B cell (primary cell): ENCODE measurements at regions not wholly inside any gene's neighbourhood (a gene's known extent, or its start where the extent isn't known, plus 50 kb on each side); places are given as distances from the start of the nearest gene placed in this dataset.

Source experiments
- ATAC-seq: fragments of 200-7000 bp; cut with Tn5 transposase; one replicate; pipeline ENCODE4 v1.10.0; 2021; ENCODE audit warnings: low read depth, mild to moderate bottlenecking, moderate number of reproducible peaks, moderate library complexity
- CTCF ChIA-PET: fragments of 350-600 bp; sonication (Branson Sonifier 250); formaldehyde crosslinking; loops from one replicate; lab custom pipeline; 2021; ENCODE audit warnings: antibody characterized with exemption, inconsistent platforms; lab: Charles Lee
- POLR2A ChIA-PET: fragments of 350-600 bp; sonication (Branson Sonifier 250); formaldehyde crosslinking; loops from one replicate; lab custom pipeline; 2021; ENCODE audit warnings: antibody characterized with exemption; lab: Charles Lee
- DNase-seq: peaks from one replicate; pipeline ENCODE4 v3.0.0; 2013
- H2AFZ ChIP-seq: 2 replicates; pipeline ENCODE4 v1.6.1; 2012; ENCODE audit warnings: mild to moderate bottlenecking, low read depth, low read length; ENCODE audit not compliant: insufficient read depth, poor library complexity, severe bottlenecking
- H3K27ac ChIP-seq, 2 donors: 1 replicate in 1 of 2; 2 replicates in 1 of 2; pipeline ENCODE4 v1.5.1; 2012 to 2013; ENCODE audit warnings: low read length in 2 of 2, mild to moderate bottlenecking in 2 of 2, moderate library complexity in 1 of 2
- H3K27me3 ChIP-seq, 4 experiments: fragments of 200-600 bp in 1 of 4; sonication (generic) in 1 of 4; replicated peaks in 1 of 4; 1 replicate in 2 of 4; 2 replicates in 2 of 4; pipeline versions ENCODE4 v1.6.1 to v1.7.0; 2013 to 2016; ENCODE audit warnings: low read length in 3 of 4, mild to moderate bottlenecking in 2 of 4, mixed read lengths in 1 of 4, moderate library complexity in 1 of 4; ENCODE audit not compliant: insufficient read depth in 4 of 4, control insufficient read depth in 3 of 4; ENCODE audit errors: control extremely low read depth in 1 of 4
- H3K36me3 ChIP-seq, 2 experiments: replicated peaks in 1 of 2; 1 replicate in 1 of 2; 2 replicates in 1 of 2; pipeline versions ENCODE4 v1.6.1 to v1.7.1; 2013; ENCODE audit warnings: low read length in 1 of 2; ENCODE audit not compliant: insufficient read depth in 2 of 2, control insufficient read depth in 1 of 2; ENCODE audit errors: control extremely low read depth in 1 of 2, extremely low read depth in 1 of 2
- H3K4me1 ChIP-seq, 2 donors: fragments of 200-600 bp in 1 of 2; sonication (generic) in 1 of 2; 1 replicate in 1 of 2; 2 replicates in 1 of 2; pipeline versions ENCODE4 v1.5.1 to v1.6.1; 2013 to 2017; ENCODE audit warnings: low read length in 2 of 2; ENCODE audit not compliant: control insufficient read depth in 2 of 2, insufficient read depth in 2 of 2
- H3K4me2 ChIP-seq: replicated peaks from 2 replicates; pipeline ENCODE3; 2012; ENCODE audit warnings: mild to moderate bottlenecking, low read depth, low read length; ENCODE audit not compliant: poor library complexity, severe bottlenecking
- H3K4me3 ChIP-seq, 5 experiments: fragments of 200-600 bp in 1 of 5; sonication (generic) in 1 of 5; 1 replicate in 3 of 5; 2 replicates in 2 of 5; pipeline versions ENCODE4 v1.5.1 to v1.7.0; 2011 to 2016; ENCODE audit warnings: low read length in 4 of 5, mild to moderate bottlenecking in 4 of 5, low read depth in 2 of 5, control low read depth in 1 of 5, moderate library complexity in 1 of 5; ENCODE audit not compliant: insufficient read depth in 1 of 5; ENCODE audit errors: control extremely low read depth in 1 of 5, extremely low read depth in 1 of 5
- H3K79me2 ChIP-seq: fragments of 200-600 bp; sonication (generic); one replicate; pipeline ENCODE4 v1.6.0; 2016; ENCODE audit warnings: low read length; ENCODE audit not compliant: control insufficient read depth, insufficient read depth
- H3K9ac ChIP-seq: fragments of 200-600 bp; sonication (generic); 2 replicates; pipeline ENCODE4 v1.6.1; 2017; ENCODE audit warnings: mild to moderate bottlenecking, low read length, moderate library complexity
- H3K9me3 ChIP-seq, 3 donors: one replicate each; pipeline versions ENCODE4 v1.6.1 to v1.7.1; 2013; ENCODE audit warnings: low read length in 2 of 3; ENCODE audit not compliant: control insufficient read depth in 2 of 3, insufficient read depth in 1 of 3; ENCODE audit errors: control extremely low read depth in 1 of 3
- H4K20me1 ChIP-seq: 2 replicates; pipeline ENCODE4 v1.6.0; 2012; ENCODE audit warnings: mild to moderate bottlenecking, low read length; ENCODE audit not compliant: insufficient read depth, control insufficient read depth, poor library complexity, severe bottlenecking
- H3K27ac Mint-ChIP-seq: one replicate; pipeline ENCODE4 v1.8.0; 2021; ENCODE audit warnings: mixed read lengths
- H3K27me3 Mint-ChIP-seq: one replicate; pipeline ENCODE4 v1.8.0; 2021; ENCODE audit warnings: mixed read lengths
- H3K4me1 Mint-ChIP-seq: one replicate; pipeline ENCODE4 v1.8.0; 2021; ENCODE audit warnings: mixed read lengths
- H3K4me3 Mint-ChIP-seq: one replicate; pipeline ENCODE4 v1.8.0; 2021; ENCODE audit warnings: mixed read lengths
- H3K9me3 Mint-ChIP-seq: one replicate; pipeline ENCODE4 v1.8.0; 2022; ENCODE audit warnings: mixed read lengths; ENCODE audit not compliant: insufficient read depth
- EZH2 ChIP-seq: IDR thresholded peaks from 2 replicates; pipeline ENCODE4 v1.6.1; 2012; ENCODE audit warnings: borderline replicate concordance, low read depth, mild to moderate bottlenecking, moderate library complexity, low read length; ENCODE audit not compliant: insufficient read depth, poor library complexity, severe bottlenecking
- WGBS: methylation state at CpG from one replicate; pipeline ENCODE4 v1.1.5; 2013; ENCODE audit warnings: missing lambda C conversion rate; ENCODE audit not compliant: insufficient coverage; 5-methylcytosine and 5-hydroxymethylcytosine counted together
- intact Hi-C: fragments of 100-400 bp; cut with micrococcal nuclease; formaldehyde crosslinking; loops from one replicate; pipeline ENCODE4 v1.10.0; 2022
- TF ChIP-seq, protein P1 (sequence below): fragments of 200-600 bp; IDR thresholded peaks from one replicate; pipeline ENCODE4 v1.8.0; 2022; ENCODE audit warnings: antibody characterized with exemption, mild to moderate bottlenecking

- no peaks in the 10 kb centered on the region for H3K27me3 ChIP-seq
- no peaks in the 10 kb centered on the region for H3K9me3 ChIP-seq
- CTCF ChIA-PET: no interaction called here
- H3K27me3 Mint-ChIP-seq: no peaks in the 10 kb centered on the region
- no peaks in the 10 kb centered on the region for H3K36me3 ChIP-seq
- no peaks in the 10 kb centered on the region for H4K20me1 ChIP-seq
- intact Hi-C loops: no loop called here
- ATAC-seq (no peak), DNase-seq (no peak)
- POLR2A ChIA-PET: no interaction called here
- TF ChIP-seq, protein P1, sequence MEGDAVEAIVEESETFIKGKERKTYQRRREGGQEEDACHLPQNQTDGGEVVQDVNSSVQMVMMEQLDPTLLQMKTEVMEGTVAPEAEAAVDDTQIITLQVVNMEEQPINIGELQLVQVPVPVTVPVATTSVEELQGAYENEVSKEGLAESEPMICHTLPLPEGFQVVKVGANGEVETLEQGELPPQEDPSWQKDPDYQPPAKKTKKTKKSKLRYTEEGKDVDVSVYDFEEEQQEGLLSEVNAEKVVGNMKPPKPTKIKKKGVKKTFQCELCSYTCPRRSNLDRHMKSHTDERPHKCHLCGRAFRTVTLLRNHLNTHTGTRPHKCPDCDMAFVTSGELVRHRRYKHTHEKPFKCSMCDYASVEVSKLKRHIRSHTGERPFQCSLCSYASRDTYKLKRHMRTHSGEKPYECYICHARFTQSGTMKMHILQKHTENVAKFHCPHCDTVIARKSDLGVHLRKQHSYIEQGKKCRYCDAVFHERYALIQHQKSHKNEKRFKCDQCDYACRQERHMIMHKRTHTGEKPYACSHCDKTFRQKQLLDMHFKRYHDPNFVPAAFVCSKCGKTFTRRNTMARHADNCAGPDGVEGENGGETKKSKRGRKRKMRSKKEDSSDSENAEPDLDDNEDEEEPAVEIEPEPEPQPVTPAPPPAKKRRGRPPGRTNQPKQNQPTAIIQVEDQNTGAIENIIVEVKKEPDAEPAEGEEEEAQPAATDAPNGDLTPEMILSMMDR: no peak
- TF ChIP-seq EZH2: no peak
- H3K27ac ChIP-seq: no peak overlapping the region
- H3K4me2 ChIP-seq: no peak overlapping the region
- H3K9ac ChIP-seq: no peak overlapping the region
- H3K4me3 ChIP-seq: no peak overlapping the region
- no peaks in the 10 kb centered on the region for H3K4me1 Mint-ChIP-seq
- H3K27ac Mint-ChIP-seq: no peak overlapping the region
- H2AFZ ChIP-seq: no peak overlapping the region
- no peaks in the 10 kb centered on the region for H3K79me2 ChIP-seq
- no peaks in the 10 kb centered on the region for H3K4me1 ChIP-seq
- H3K9me3 Mint-ChIP-seq: no peaks in the 10 kb centered on the region
- no peak overlapping the region for H3K4me3 Mint-ChIP-seq
- 80% methylated on average over 1 of the region's 4 CpGs for WGBS
These were observed 263.2 kb upstream of the EDA2R start for GRCh38 chrX:66902081-66902480.

DNA sequence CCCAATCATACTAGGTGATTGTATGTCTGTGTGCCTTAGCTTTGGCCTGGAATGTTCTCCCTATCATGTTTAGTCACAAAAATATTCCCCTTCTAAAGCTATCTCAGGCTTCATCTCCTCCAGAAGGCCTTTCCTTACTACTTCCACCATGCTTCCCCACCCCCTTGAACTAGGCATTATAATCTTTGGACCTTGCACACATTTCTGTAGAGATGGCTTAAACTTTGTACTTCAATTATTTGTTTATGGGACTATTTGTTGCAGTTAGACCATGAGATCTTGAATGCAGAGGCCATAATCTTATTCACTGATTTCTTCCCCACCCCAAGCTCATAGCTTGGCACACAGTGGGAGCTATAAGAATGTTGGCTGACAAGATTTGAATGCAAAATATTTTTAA is 262.0 kb upstream of the EDA2R start:
- no peak for ATAC-seq

More for the DNA sequence above, 262.0 kb upstream of the EDA2R start:
- Histone ChIP-seq H2AFZ (no peak overlapping the region), H3K9me3 (no peaks in the 10 kb centered on the region), H3K27me3 (no peaks in the 10 kb centered on the region), H3K27ac (no peak overlapping the region), H4K20me1 (no peaks in the 10 kb centered on the region), H3K9ac (no peak overlapping the region), H3K36me3 (no peaks in the 10 kb centered on the region), H3K79me2 (no peaks in the 10 kb centered on the region), H3K4me3 (no peak overlapping the region), H3K4me1 (no peaks in the 10 kb centered on the region), H3K4me2 (no peak overlapping the region)
- H3K27ac Mint-ChIP-seq: no peak overlapping the region
- intact Hi-C loops: no loop called here
- no peaks in the 10 kb centered on the region for H3K4me1 Mint-ChIP-seq
- H3K9me3 Mint-ChIP-seq: no peaks in the 10 kb centered on the region
- ChIA-PET CTCF (no interaction called here), POLR2A (no interaction called here)
- TF ChIP-seq, protein P1: no peak
- no peaks in the 10 kb centered on the region for H3K27me3 Mint-ChIP-seq
- H3K4me3 Mint-ChIP-seq: no peak overlapping the region
- DNase-seq: no peak
